NCI-H2196 (cell line): ENCODE measurements at regions not wholly inside any gene's neighbourhood (a gene's known extent, or its start where the extent isn't known, plus 50 kb on each side); places are given as distances from the start of the nearest gene placed in this dataset.

Experiments used
- DNase-seq: peaks from one replicate; lab custom pipeline; 2025; ENCODE audit not compliant: unreplicated experiment; lab: John Stamatoyannopoulos, UW

DNA sequence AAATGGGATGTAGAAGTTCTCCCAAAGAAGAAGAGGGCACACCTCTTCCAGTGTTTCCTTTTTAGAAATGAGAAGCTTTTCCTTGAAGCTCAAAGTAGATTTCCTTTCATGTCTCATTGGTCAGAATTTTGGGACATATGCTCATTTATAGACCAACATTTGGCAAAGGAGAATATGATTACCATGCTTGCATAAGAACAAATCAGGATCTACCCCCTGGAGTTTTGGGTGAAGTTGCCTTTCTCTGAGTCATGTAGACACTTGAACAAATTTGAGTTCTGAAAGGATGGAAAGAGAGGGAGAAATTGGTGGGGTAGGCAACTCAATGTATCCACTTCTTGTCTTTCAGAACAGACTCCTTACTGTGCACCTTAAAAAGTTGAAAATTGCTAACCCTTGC, 409.0 kb downstream of the SLC4A3 start:
- no peak for DNase-seq

DNA sequence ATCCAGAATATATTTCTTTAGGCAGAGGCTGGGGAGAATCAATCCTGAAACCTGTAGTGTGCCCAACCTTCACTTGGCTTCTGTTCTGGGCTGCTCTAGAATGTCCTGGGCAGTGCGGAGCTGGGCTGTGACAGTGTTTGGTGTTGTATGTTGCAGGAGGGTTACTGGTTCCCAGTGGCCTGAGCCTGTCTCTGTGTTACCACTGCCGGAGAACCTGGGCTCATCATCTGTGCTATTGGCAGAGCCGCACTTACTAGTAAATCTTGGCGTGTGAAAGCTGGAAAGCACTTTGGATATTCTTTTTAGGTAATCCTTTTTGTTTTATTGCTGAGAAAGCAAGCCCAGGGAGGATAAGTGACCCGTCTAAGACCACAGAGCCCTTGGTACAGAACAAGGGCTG, 412.9 kb downstream of the SLC4A3 start:
- DNase-seq: no peak

DNA sequence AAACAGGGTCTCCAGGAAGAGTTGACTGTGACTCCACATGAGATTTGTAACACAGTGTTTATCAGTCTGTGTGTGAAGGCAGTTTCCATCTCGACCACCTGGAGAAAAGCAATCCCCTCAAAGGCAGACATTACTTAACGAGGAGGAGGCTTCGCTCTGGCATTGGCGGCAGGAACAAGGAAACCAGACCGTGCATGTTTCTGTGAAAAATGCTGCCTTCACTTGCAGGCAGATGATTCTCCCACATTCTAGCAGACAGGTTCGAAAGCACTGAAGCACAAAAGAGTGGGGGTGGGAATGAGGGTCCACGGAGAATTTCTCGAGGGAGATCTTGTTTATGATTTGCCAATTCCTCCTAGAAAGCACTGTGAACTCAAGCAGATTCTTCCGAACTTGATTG, 414.0 kb downstream of the SLC4A3 start:
- DNase-seq: no peak

GRCh38 chr2:220043155-220043989, 415.9 kb downstream of the SLC4A3 start:
- DNase-seq: no peak

GRCh38 chr2:220043990-220044335, 416.5 kb downstream of the SLC4A3 start:
- no peak for DNase-seq

GRCh38 chr2:220044383-220044782, 417.0 kb downstream of the SLC4A3 start:
- no peak for DNase-seq

- no peak for DNase-seq
Observed at GRCh38 chr2:220046507-220046906, 419.1 kb downstream of the SLC4A3 start.

DNA sequence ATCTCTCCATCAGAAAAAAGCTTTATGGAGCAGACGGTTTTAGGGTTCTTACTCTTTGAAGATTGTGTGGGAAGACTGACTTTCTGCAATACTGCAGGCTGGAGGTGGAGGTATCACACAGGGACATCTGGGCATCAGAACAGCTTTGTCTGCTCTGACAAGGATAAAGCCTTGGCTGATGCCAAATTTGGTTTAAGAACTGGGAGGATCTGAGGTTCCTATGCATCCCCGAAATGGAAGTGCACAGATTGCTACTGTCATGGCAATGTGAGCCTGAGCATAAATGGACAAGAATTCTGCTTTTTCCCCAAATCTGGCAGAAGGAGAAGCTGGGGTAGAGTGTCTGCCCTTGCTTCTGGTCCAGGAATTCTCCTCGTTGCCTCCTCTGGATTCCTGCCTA, 424.3 kb downstream of the SLC4A3 start:
- DNase-seq: no peak

DNA sequence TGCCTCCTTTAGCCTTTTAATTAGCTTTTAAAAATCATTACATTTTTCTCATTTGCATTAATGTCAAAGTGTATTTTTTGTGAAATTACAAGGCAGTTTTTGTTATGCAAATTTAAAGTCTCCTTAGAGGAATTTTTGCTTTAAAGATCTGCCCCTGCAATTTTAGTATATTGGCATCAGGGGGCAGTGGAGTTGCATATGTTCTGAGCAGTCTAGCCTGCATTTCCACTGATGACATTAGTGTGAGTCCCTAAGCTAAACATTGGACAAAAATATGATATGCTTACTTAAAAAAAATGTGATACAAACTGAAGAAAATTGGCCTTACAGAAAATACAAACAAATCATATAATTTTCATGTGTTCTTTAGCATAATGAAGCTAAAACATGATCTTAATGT, 426.5 kb downstream of the SLC4A3 start:
- DNase-seq: no peak

DNA sequence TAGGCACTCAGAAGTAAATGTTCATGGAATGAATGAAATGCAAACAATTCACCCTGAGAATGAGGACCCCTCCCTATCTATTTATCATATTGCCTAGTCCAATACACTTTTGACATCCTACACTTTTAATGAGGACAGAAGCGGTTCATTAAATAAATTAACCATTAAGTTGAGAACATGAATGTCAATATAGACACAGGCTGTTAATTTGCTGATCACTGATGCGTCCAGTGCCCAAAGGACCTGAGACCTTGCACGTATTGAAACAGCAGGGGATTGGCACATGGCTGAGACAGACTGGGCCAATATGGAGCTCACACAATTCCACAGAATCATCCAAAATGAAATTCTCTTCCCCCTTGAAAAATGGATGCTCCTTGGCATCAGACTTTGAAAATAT, 430.0 kb downstream of the SLC4A3 start:
- no peak for DNase-seq

- DNase-seq: no peak
Observed at GRCh38 chr2:220057916-220058315, 430.5 kb downstream of the SLC4A3 start.

DNA sequence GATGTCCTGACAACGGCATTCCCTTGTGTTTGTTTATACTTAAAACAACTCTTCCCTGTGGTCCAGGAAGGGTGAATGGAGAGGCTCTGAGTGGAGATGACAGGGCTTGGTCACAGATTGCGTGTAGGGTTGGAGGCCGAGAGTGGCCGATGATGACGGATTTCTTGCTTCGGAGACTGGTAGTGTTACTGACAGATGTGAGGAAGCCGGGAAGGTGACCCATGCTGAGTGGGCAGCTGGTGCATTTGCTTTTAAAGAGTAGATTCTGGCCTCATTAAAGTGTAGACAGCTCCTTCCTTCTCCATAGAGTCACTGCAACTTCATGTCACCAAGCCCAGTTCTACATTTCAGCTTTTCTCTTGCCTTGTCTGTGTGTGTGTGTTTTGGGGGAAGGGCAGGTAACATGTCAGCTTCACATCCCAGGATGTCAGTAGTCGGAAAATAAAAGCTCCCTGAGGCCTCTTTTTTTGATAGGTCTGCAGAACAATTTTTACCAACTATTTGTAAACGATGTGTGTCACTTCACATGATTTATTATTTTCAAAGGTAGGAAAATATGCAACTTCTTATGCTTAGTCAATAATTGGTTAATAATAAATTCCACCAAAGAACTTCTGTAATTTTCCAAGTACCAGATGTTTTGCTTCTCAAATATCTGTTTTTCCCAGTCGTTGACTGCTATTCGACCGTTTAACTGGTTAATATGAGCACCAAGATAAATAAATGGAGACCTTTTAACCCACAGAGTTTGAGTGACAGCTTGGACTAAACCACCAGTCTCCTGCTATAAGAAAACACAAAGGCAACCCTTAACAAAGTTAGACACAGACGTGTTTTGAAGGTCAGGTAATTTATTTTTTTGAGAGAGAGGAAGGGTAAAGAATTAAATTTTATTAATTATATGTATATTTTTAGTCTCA, 436.9 kb downstream of the SLC4A3 start:
- no peak for DNase-seq

DNA sequence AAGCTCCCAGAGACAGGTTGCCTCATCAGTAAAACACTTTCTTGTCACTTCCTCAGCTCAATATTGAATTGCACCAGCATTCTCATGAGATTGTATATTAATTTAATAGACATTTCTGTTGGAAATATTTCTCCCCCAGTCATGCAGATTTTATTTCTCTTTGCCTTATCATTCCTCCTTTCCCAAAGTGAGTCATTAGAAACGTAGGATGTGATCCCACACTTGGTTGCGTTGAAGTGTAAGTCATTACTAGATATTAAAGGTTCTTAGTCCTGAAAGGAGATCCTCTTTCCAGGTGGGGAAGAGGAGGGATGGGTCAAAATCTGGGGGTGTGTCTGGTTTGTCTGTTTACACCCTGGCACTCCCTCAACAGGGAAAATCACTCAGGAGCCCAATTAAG, 438.2 kb downstream of the SLC4A3 start:
- DNase-seq: no peak

- DNase-seq: no peak
Observed at GRCh38 chr2:220068846-220069245, 441.4 kb downstream of the SLC4A3 start.

DNA sequence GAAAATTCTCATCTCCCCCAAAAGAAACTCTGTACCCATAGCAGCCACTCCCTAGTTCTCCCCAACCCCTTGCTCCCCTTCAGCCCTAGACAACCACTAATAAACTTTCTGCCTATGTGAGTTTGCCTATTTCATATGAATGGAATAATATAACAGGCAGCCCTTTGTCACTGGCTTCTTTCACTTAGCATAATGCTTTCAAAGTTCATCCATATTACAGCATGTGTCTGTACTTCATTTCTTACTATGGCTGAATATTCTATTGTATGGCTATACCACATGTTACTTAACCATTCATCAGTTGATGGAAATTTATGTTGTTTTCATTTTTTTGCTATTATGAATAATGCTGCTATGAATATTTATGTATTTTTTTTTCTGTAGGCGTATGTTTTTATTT, 442.9 kb downstream of the SLC4A3 start:
- DNase-seq: no peak

- DNase-seq: no peak
Observed at GRCh38 chr2:220071696-220072095, 444.3 kb downstream of the SLC4A3 start.

GRCh38 chr2:220072669-220073220, 445.3 kb downstream of the SLC4A3 start:
- no peak for DNase-seq

GRCh38 chr2:220075835-220076234, 448.4 kb downstream of the SLC4A3 start:
- DNase-seq: no peak

DNA sequence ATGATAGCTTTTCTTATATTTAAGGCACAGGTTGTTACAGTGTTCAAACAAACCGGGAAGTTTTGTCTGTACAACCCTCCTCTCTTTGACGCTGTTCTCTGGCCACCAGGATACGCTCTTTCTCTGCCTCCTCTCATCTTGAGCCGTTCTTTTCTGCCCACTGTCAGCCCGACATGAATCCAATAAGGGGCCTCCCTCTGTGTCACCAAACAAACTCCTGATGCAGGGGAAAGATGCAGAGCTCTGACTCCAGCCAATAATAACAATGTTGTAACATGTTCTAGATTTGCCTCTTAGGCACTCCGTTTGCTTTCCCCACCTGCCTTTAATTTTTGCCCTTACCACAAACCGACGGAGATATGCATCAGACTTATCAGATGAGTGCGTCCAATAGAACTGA, 449.3 kb downstream of the SLC4A3 start:
- DNase-seq: no peak

- no peak for DNase-seq
Observed at GRCh38 chr2:220077488-220077887, 450.1 kb downstream of the SLC4A3 start.

- DNase-seq: no peak
Observed at GRCh38 chr2:220078439-220078838, 451.0 kb downstream of the SLC4A3 start.

DNA sequence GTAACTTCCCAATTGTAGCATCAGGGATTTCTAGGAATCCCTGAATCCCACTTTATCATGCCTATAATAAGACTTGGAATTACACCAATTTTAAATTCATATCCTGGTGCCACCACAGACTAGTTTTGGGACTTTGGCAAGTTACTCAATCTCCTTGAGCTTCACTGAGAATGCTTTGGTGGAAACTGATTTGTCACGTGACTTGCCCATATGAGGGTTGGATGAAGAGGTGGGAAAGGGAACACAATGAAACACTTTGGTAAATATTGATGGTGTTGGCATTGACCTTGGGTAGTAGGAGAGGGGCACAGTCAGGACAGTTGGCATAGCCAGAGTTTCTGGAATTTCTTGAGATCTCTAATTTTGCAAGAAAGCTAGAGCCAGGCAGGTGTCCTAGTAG, 452.2 kb downstream of the SLC4A3 start:
- DNase-seq: no peak
